ENCODE measurements at regions not wholly inside any gene's neighbourhood (a gene's known extent, or its start where the extent isn't known, plus 50 kb on each side); places are given as distances from the start of the nearest gene placed in this dataset.

DNA sequence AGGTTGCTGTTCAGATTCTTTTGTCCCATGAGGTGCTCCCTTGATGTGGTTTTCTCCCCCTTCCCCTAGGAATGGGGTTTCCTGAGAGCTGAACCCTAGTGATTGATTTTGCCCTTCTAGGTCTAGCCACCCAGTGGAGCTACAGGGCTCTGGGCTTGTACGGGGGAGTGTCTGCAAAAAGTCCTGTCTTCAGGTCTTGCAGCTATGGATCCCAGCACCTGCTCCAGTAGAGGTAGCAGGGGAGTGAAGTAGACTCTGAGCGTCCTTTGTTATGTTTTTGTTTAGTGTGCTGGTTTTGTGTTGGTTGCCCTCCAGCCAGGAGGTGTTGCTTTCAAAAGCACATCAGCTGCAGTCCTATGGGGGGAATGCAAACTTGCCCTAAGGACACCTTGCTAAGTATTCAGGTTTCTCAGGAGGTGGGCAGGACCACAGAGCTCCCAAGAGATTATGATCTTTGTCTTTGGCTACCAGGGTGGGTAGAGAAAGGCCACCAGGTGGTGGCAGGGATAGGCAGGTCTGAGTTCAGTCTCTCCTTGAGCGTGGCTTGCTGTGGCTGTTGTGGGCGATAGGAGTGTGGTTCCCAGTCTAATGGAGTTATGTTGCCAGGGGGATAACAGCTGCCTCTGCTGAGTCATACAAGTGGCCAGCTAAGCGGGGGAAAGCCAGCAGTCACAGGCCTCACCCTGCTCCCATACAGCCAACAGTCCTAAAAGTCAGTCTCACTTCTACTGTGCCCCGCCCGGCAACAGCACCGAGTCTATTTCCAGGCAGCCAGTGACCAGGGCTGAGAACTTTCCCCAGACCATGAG, 92.4 kb upstream of the JCAD start:
- no peak for TF ChIP-seq CTCF (conservative IDR thresholded peaks at IDR 0.05; ENCODE audit: low read length)
- TF ChIP-seq EZH2phosphoT487 (IDR thresholded peaks at IDR 0.05; ENCODE audit: borderline replicate concordance, low read depth, low read length): no peak
